ENCODE measurements at regions not wholly inside any gene's neighbourhood (a gene's known extent, or its start where the extent isn't known, plus 50 kb on each side); places are given as distances from the start of the nearest gene placed in this dataset.

DNA sequence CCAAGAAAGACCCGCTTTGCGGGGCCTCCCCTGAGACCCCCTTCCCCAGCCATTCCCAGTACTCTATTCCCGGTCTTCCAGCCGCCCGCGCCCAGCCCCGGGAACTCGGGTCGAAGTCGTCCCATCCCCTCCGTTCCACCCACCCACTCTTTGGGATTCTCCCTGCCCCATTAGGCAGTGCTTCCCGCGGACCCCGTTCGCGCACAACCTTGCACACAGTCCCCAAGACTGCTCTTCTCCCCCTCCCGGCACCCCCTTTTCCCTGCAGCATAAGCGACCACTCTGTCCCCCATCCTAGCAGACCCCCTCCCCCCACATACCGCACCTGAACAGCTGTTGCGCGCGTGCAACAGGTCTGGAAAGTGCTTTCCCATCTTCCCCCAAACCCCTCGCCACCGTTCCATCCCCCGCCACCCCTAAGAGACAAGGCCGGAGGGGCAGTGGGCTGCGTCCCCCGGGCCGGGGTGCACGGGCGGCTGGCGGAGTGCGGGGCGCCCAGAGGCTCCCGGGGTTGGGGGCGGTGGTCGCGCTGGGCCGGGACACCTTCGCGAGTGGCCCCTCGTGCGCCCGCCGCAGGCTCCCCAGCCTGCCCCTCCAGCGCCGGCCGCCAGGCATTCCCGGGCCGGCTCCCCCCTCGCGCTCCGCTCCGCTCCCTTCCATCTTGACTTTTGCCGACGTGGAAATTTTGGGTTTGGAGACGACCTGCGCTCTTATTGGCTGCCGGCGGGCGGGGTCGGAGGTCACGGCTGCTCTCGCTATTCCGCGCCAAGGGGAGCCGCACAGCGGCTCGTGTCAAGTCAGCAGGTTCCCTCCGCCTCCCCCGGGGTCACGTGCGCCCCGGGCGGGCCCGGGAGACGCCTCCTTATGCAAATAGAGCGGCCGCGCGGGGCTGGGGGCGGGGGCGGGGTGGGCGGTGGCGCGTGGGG, 201.2 kb upstream of the NFE2L3 start:
- TF ChIP-seq POLR2A (IDR thresholded peaks at IDR 0.05): no peak
- TF ChIP-seq, protein P1, sequence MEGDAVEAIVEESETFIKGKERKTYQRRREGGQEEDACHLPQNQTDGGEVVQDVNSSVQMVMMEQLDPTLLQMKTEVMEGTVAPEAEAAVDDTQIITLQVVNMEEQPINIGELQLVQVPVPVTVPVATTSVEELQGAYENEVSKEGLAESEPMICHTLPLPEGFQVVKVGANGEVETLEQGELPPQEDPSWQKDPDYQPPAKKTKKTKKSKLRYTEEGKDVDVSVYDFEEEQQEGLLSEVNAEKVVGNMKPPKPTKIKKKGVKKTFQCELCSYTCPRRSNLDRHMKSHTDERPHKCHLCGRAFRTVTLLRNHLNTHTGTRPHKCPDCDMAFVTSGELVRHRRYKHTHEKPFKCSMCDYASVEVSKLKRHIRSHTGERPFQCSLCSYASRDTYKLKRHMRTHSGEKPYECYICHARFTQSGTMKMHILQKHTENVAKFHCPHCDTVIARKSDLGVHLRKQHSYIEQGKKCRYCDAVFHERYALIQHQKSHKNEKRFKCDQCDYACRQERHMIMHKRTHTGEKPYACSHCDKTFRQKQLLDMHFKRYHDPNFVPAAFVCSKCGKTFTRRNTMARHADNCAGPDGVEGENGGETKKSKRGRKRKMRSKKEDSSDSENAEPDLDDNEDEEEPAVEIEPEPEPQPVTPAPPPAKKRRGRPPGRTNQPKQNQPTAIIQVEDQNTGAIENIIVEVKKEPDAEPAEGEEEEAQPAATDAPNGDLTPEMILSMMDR (IDR thresholded peaks at IDR 0.05 in 4 of 5, conservative IDR thresholded peaks at IDR 0.05 in 1 of 5): no peak

Data from gastrocnemius medialis (tissue), 4 donors.